GM23338 (cell line): ENCODE measurements at regions not wholly inside any gene's neighbourhood (a gene's known extent, or its start where the extent isn't known, plus 50 kb on each side); places are given as distances from the start of the nearest gene placed in this dataset.

Experiments
- ATAC-seq: fragments of 200-7000 bp; cut with Tn5 transposase; 3 replicates; pipeline ENCODE4 v1.9.1; 2020
- DNase-seq: peaks from one replicate; pipeline ENCODE4 v3.0.0-alpha.2; 2015; ENCODE audit warnings: low spot score
- H2AFZ ChIP-seq: fragments of 200-600 bp; sonication (generic); 2 replicates; pipeline ENCODE4 v1.8.0; 2016; ENCODE audit warnings: antibody characterized with exemption, mild to moderate bottlenecking, moderate library complexity
- H3F3A ChIP-seq: fragments of 200-600 bp; sonication (generic); replicated peaks from 2 replicates; pipeline ENCODE4 v1.8.0; 2017; ENCODE audit warnings: antibody characterized with exemption, mixed run types, low read depth
- H3K27ac ChIP-seq: fragments of 200-600 bp; sonication (generic); 2 replicates; pipeline ENCODE4 v1.6.1; 2016; ENCODE audit warnings: low read depth
- H3K27me3 ChIP-seq: fragments of 200-600 bp; sonication (generic); 2 replicates; pipeline ENCODE4 v1.8.0; 2016; ENCODE audit warnings: mild to moderate bottlenecking, mixed run types, moderate library complexity; ENCODE audit not compliant: insufficient read depth
- H3K36me3 ChIP-seq: fragments of 200-600 bp; sonication (generic); 2 replicates; pipeline ENCODE4 v1.8.0; 2016; ENCODE audit warnings: mild to moderate bottlenecking; ENCODE audit not compliant: insufficient read depth
- H3K4me1 ChIP-seq: fragments of 200-600 bp; sonication (generic); 2 replicates; pipeline ENCODE4 v1.8.0; 2016; ENCODE audit warnings: mild to moderate bottlenecking, moderate library complexity; ENCODE audit not compliant: insufficient read depth
- H3K4me2 ChIP-seq: fragments of 200-600 bp; sonication (generic); 2 replicates; pipeline ENCODE4 v1.7.1; 2017; ENCODE audit warnings: mixed run types
- H3K4me3 ChIP-seq: fragments of 200-600 bp; sonication (generic); 2 replicates; pipeline ENCODE4 v1.6.1; 2016; ENCODE audit warnings: mixed run types
- H3K79me2 ChIP-seq: fragments of 200-600 bp; sonication (generic); replicated peaks from 2 replicates; pipeline ENCODE4 v1.8.0; 2017; ENCODE audit warnings: mild to moderate bottlenecking; ENCODE audit not compliant: insufficient read depth
- H3K9me2 ChIP-seq: fragments of 200-600 bp; sonication (generic); 2 replicates; pipeline ENCODE4 v1.8.0; 2017; ENCODE audit not compliant: insufficient read depth
- H4K20me1 ChIP-seq: fragments of 200-600 bp; sonication (generic); replicated peaks from 2 replicates; pipeline ENCODE4 v1.8.0; 2017; ENCODE audit warnings: mild to moderate bottlenecking; ENCODE audit not compliant: insufficient read depth
- H3K27ac Mint-ChIP-seq: 2 replicates; pipeline ENCODE4 v1.8.0; 2020; ENCODE audit warnings: inconsistent platforms, mild to moderate bottlenecking, moderate library complexity, mixed read lengths
- H3K27me3 Mint-ChIP-seq: 3 replicates; pipeline ENCODE4 v1.8.0; 2022; ENCODE audit warnings: low read depth, mild to moderate bottlenecking, moderate library complexity, mixed read lengths, inconsistent platforms; ENCODE audit not compliant: insufficient read depth, poor library complexity
- H3K36me3 Mint-ChIP-seq: 3 replicates; pipeline ENCODE4 v1.8.0; 2021; ENCODE audit warnings: low read depth, mild to moderate bottlenecking, inconsistent platforms, moderate library complexity, mixed read lengths
- H3K4me1 Mint-ChIP-seq: 3 replicates; pipeline ENCODE4 v1.8.0; 2020; ENCODE audit warnings: mild to moderate bottlenecking, inconsistent platforms, mixed read lengths
- H3K4me3 Mint-ChIP-seq: 3 replicates; pipeline ENCODE4 v1.8.0; 2021; ENCODE audit warnings: moderate library complexity, mild to moderate bottlenecking, inconsistent platforms, mixed read lengths
- H3K9me3 Mint-ChIP-seq: 3 replicates; pipeline ENCODE4 v1.8.0; 2020; ENCODE audit warnings: moderate library complexity, mild to moderate bottlenecking, inconsistent platforms, mixed read lengths
- CREB1 ChIP-seq: fragments of 250-450 bp; sonication (Bioruptor Pico); IDR thresholded peaks from 2 replicates; pipeline ENCODE4 v1.5.0; 2020; ENCODE audit warnings: low read depth, mild to moderate bottlenecking, moderate library complexity
- ETS1 ChIP-seq: IDR thresholded peaks from 2 replicates; pipeline ENCODE4 v1.6.1; 2016; ENCODE audit warnings: antibody characterized with exemption
- EZH2 ChIP-seq: fragments of 200-600 bp; sonication (generic); IDR thresholded peaks from one replicate; pipeline ENCODE4 v1.8.0; 2017; ENCODE audit warnings: antibody characterized with exemption, mild to moderate bottlenecking, low read depth; ENCODE audit not compliant: unreplicated experiment
- EZH2phosphoT487 ChIP-seq: fragments of 200-600 bp; sonication (generic); IDR thresholded peaks from one replicate; pipeline ENCODE4 v1.8.1; 2018; ENCODE audit warnings: antibody characterized with exemption; ENCODE audit not compliant: unreplicated experiment
- JUNB ChIP-seq: IDR thresholded peaks from one replicate; pipeline ENCODE4 v1.6.1; 2016; ENCODE audit warnings: antibody characterized with exemption; ENCODE audit not compliant: unreplicated experiment
- NANOG ChIP-seq: IDR thresholded peaks from 2 replicates; pipeline ENCODE4 v1.6.1; 2016; ENCODE audit warnings: antibody characterized with exemption, borderline replicate concordance
- POLR2AphosphoS5 ChIP-seq: IDR thresholded peaks from 2 replicates; pipeline ENCODE4 v1.6.1; 2016; ENCODE audit warnings: antibody characterized with exemption, low read depth
- REST ChIP-seq: IDR thresholded peaks from one replicate; pipeline ENCODE4 v1.6.1; 2018; ENCODE audit warnings: antibody characterized with exemption; ENCODE audit not compliant: unreplicated experiment
- STAT1 ChIP-seq: IDR thresholded peaks from one replicate; pipeline ENCODE4 v1.6.1; 2016; ENCODE audit warnings: antibody characterized with exemption; ENCODE audit not compliant: unreplicated experiment
- ZNF114 ChIP-seq: fragments of 250-450 bp; sonication (Bioruptor Pico); IDR thresholded peaks from 2 replicates; pipeline ENCODE4 v1.5.0; 2020; ENCODE audit warnings: mild to moderate bottlenecking, moderate library complexity
- ZNF331 ChIP-seq: fragments of 250-450 bp; sonication (Bioruptor Pico); IDR thresholded peaks from 2 replicates; pipeline ENCODE4 v1.5.0; 2020; ENCODE audit warnings: low read depth, mild to moderate bottlenecking, moderate library complexity
- TF ChIP-seq, protein P1 (sequence below): fragments of 250-450 bp; sonication (Bioruptor Pico); IDR thresholded peaks from 2 replicates; pipeline ENCODE4 v1.5.0; 2020; ENCODE audit warnings: mild to moderate bottlenecking, moderate library complexity

DNA sequence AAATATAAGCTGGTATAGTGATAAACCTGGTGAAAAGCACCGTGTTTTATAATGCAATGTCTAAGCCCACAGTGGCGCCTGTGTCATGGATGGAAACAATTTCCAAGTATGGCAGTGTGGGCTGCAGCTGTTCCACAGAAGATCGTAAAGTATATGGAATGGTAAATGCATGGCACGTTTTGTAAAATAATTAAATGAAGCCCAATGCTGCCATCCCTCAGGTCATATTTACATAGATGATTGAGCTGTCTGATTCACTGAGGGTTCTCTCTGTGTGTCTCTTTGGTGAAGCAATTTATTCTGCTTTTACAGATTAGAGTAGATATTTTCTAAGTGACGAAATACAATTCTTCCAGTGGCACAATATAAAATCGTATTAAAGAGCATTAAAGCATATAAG lies 164.8 kb downstream of the ASMT start:
- no peak overlapping the region for H2AFZ ChIP-seq
- DNase-seq (no peak), ATAC-seq (no peak)
- Mint-ChIP-seq H3K27me3 (peaks cover 7% of the 10 kb centered on the region), H3K36me3 (peaks cover under 1% of the 10 kb centered on the region; the same call in 2 of the 3 replicates), H3K27ac (no peak overlapping the region), H3K4me3 (no peak overlapping the region), H3K9me3 (peaks cover 14% of the 10 kb centered on the region), H3K4me1 (no peaks in the 10 kb centered on the region)
- H3K27ac ChIP-seq: no peak overlapping the region
- H3K4me1 ChIP-seq: no peaks in the 10 kb centered on the region
- TF ChIP-seq JUNB (no peak), EZH2 (no peak), POLR2AphosphoS5 (no peak), EZH2phosphoT487 (no peak), NANOG (no peak), ZNF114 (no peak), ETS1 (no peak), STAT1 (no peak), CREB1 (CRISPR knock-in tag) (no peak), ZNF331 (CRISPR knock-in tag) (no peak), REST (no peak)
- TF ChIP-seq, protein P1, sequence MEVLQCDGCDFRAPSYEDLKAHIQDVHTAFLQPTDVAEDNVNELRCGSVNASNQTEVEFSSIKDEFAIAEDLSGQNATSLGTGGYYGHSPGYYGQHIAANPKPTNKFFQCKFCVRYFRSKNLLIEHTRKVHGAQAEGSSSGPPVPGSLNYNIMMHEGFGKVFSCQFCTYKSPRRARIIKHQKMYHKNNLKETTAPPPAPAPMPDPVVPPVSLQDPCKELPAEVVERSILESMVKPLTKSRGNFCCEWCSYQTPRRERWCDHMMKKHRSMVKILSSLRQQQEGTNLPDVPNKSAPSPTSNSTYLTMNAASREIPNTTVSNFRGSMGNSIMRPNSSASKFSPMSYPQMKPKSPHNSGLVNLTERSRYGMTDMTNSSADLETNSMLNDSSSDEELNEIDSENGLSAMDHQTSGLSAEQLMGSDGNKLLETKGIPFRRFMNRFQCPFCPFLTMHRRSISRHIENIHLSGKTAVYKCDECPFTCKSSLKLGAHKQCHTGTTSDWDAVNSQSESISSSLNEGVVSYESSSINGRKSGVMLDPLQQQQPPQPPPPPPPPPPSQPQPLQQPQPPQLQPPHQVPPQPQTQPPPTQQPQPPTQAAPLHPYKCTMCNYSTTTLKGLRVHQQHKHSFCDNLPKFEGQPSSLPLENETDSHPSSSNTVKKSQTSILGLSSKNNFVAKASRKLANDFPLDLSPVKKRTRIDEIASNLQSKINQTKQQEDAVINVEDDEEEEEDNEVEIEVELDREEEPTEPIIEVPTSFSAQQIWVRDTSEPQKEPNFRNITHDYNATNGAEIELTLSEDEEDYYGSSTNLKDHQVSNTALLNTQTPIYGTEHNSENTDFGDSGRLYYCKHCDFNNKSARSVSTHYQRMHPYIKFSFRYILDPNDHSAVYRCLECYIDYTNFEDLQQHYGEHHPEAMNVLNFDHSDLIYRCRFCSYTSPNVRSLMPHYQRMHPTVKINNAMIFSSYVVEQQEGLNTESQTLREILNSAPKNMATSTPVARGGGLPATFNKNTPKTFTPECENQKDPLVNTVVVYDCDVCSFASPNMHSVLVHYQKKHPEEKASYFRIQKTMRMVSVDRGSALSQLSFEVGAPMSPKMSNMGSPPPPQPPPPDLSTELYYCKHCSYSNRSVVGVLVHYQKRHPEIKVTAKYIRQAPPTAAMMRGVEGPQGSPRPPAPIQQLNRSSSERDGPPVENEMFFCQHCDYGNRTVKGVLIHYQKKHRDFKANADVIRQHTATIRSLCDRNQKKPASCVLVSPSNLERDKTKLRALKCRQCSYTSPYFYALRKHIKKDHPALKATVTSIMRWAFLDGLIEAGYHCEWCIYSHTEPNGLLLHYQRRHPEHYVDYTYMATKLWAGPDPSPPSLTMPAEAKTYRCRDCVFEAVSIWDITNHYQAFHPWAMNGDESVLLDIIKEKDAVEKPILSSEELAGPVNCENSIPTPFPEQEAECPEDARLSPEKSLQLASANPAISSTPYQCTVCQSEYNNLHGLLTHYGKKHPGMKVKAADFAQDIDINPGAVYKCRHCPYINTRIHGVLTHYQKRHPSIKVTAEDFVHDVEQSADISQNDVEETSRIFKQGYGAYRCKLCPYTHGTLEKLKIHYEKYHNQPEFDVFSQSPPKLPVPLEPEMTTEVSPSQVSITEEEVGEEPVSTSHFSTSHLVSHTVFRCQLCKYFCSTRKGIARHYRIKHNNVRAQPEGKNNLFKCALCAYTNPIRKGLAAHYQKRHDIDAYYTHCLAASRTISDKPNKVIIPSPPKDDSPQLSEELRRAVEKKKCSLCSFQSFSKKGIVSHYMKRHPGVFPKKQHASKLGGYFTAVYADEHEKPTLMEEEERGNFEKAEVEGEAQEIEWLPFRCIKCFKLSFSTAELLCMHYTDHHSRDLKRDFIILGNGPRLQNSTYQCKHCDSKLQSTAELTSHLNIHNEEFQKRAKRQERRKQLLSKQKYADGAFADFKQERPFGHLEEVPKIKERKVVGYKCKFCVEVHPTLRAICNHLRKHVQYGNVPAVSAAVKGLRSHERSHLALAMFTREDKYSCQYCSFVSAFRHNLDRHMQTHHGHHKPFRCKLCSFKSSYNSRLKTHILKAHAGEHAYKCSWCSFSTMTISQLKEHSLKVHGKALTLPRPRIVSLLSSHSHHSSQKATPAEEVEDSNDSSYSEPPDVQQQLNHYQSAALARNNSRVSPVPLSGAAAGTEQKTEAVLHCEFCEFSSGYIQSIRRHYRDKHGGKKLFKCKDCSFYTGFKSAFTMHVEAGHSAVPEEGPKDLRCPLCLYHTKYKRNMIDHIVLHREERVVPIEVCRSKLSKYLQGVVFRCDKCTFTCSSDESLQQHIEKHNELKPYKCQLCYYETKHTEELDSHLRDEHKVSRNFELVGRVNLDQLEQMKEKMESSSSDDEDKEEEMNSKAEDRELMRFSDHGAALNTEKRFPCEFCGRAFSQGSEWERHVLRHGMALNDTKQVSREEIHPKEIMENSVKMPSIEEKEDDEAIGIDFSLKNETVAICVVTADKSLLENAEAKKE: no peak
- no peaks in the 10 kb centered on the region for H3F3A ChIP-seq
- no peak overlapping the region for H3K4me2 ChIP-seq
- H3K79me2 ChIP-seq: no peaks in the 10 kb centered on the region
- no peaks in the 10 kb centered on the region for H3K27me3 ChIP-seq
- no peaks in the 10 kb centered on the region; the same call in 1 of the 2 replicates for H3K9me2 ChIP-seq
- H3K36me3 ChIP-seq: no peaks in the 10 kb centered on the region
- H4K20me1 ChIP-seq: no peaks in the 10 kb centered on the region
- no peak overlapping the region for H3K4me3 ChIP-seq
